Kidney tubule cell (primary cell): ENCODE measurements at regions not wholly inside any gene's neighbourhood (a gene's known extent, or its start where the extent isn't known, plus 50 kb on each side); places are given as distances from the start of the nearest gene placed in this dataset.
A peak's percentile ranks its signal among the peaks of the same experiment; 100 is the strongest.

Source experiments
- DNase-seq: peaks from one replicate; pipeline ENCODE4 v3.0.0-alpha.2; 2018; ENCODE audit warnings: low spot score

DNA sequence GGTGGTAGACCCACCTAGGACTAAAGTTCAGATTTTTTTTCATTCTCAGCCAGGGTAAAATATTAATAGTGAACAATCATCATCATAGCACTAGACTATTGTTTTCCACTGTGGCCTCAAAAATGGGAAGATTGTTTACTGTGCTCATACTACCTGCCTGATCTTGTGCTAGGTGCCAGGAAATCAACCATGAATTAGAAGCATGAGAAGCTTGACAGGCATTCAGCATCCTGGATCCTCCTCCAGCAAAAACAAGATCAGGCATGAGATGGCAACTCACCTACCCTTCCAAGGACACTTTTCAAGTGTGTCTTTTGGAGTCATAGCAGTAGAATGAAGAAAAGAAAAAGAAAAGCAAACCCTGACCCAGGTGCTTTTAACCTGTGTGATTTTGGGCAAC is 174.2 kb downstream of the CYLD start:
- DNase-seq: no peak

GRCh38 chr16:50915120-50915519 is 173.2 kb downstream of the CYLD start:
- no peak for DNase-seq

DNA sequence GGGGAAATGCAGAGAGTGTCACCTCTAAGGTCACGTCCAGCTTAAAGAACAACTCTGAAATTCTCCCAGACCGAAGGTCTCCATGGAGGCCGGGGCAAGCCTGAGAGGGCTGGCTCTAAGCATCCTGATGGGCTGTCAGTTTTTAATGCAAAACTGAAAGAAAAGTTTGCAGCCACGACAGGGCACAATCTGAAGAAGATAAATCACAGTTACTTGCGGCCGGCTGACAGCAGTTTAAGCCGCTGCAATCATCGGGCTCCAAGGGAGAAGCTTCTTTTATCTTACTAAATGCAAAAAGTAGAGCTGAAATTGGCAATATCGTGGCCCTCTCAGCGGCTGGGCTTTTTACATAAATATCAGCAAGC is 168.8 kb downstream of the CYLD start:
- no peak for DNase-seq

GRCh38 chr16:50909831-50910735 is 168.2 kb downstream of the CYLD start:
- DNase-seq: no peak

DNA sequence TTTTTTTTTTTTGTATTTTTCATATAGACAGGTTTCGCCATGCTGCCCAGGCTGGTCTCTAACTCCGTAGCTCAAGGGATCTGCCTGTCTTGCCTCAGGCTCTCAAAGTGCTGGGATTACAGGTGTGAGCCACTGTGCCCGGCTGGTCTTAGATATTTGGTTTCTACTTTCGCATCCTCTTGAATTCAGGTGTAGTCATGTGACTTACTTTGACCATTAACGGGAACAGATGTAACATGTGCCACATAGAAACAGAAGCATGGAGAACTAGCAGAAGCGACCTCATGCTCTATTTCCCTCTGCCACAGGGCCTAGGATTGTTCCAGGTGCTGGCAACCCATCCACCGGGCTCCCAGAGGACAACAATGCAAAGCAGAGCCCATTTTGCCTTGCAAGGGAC is 166.6 kb downstream of the CYLD start:
- no peak for DNase-seq

DNA sequence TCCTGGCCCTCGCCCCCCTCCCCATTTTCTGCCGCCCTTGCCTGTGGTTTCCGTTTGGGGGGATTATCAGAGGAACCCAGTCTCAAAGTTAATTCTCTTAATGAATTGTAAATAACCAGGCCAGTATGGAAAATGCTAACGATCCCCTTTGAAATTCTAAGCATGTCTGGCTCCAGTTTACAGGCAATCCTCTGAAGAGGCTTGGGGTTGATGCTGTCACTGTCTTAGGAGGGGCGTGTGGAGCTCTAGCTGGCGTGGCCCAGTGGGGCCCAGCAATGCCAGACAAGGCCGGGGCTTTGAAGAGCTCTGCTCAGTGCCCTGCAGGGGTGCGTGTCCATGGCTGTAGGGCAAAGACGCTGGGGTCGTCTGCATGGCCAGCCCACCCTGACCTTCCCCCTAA is 164.6 kb downstream of the CYLD start:
- DNase-seq: no peak

DNA sequence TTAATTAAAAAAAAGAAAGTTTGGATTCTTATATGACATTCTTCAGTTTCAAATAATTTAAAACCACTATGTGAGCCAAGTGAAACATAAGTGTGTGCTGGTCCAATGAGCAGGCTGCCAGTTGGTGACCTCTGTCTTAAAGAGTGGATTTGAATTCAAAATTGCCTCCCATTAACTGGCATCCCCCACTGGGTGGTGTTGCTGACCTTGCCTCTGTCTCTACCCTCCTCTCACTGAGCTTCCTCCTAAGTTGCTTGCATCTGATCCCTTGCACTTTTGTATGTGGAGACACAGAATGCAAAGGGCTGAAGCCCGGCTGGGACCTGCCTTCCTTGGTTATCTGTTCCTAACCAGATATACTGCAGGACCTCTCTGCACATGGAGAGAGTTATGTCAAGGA is 160.6 kb downstream of the CYLD start:
- DNase-seq: no peak

DNA sequence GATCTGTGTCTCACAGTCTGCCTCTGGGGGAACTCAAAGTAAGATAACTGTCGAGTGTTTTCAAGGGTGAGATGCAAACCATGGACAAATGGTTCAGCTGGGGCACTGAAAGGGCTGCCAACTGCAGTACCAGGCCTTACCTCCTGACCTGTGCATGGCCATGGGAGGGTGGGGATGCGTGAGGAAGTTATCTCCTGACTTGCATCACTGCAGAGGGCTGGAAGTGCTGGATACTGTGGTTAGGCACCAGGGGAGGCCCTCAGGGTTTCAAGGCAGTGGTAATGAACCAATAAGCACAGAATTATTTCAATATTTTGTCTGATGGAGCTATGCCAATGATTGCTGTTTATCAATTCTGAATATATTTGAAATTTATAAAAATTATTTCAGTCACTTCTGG is 159.2 kb downstream of the CYLD start:
- DNase-seq: no peak

DNA sequence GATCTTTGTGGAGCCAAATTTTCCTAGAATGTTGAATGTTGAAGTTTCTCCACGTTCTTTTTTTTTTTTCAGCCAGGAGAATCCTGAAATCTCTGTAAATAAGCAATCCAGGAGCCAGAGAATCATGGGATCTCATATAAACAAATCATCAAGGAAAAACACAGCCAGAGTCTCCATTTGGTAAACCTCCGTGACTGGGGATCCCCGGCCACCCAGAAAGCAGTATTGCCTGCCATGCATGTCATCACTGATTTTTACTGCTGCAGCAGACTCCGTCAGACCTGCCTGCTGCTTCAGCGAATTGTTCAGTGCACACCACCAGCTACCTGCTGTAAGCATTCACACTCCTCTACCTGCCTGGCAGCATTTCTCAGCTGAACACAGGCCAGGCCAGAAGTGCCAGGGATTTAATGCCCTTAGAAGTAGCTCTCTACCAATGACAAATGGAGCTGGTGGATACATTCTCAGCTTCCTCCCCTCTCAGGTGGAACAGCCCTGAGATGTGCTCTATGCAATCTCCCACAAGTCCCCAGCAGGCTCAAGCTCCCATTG is 158.6 kb downstream of the CYLD start:
- DNase-seq: no peak

DNA sequence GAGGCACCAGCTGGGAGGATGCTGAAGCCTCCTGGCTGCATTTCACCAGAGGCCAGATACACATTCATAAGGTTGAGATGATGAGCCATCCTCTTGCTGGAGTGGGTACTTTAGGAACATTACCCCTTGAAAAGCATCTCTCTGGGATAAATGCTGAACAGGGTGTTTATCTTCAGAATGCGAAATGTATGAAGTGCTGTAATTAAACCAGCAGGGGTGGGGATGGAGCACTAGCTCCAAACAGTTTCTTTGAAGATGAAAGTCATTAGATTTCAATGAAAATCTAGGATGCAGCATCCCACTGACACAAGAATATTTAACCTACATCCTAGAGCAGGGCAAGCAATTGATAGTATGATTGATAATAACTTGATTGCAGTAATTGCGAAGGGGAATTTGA is 158.1 kb downstream of the CYLD start:
- DNase-seq: no peak

DNA sequence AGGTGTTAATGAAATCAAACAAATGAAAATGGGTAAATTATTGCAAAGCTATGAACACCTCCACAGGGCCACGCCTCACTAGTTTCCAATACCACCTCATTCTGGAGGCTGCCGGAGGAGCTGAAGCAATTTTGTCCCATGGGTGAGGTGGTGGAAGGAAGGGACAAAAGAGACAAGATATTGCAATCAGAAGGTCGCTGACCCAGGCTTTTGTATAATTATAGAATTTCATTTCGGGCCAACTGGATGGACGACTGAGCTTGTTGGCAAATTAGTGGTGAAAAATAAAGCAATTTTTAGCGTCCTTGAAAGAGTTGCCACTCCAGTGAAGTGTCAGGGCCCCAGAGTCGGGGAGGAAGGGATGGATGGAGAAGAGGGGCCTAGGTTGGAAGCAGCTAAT is 147.9 kb downstream of the CYLD start:
- no peak for DNase-seq

GRCh38 chr16:50889276-50889675 is 147.4 kb downstream of the CYLD start:
- DNase-seq: no peak

DNA sequence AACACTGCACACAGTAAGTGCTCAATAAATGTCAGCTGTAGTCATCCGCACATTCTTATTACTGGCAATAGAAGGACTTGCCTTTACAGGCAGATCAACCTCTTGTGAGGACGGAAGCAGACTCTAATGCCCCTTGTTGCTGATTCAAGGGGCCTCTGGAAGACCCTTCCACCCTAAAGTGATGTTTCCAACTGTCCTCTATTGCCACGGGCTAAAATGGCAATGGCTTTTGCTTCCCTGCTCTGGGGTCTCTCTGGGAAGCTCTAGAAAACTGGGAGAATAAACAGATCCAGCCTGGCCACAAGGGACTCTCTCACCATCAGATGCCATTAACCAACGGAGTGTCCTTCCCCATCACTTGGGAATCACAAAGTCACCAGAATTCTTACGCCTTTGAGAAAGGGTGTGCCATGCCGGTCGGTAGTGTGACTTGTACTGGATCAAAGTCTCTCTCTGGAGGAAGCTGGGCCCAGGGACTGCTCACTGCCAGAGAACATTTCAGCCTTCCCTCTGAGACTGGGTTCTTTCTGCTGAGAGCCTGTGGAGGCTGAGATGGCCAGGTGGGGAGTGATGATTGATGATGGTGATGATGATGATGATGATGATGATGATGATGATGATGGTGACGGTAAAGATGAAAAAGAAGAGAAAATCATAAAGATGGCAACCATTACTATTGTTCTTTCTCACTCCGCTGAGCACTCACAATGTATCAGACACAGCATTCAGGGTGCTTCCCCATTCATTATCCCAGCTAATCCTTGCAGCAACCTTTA is 146.8 kb downstream of the CYLD start:
- DNase-seq: no peak

GRCh38 chr16:50887500-50888298 is 145.8 kb downstream of the CYLD start:
- no peak for DNase-seq

GRCh38 chr16:50884066-50884860 is 142.4 kb downstream of the CYLD start:
- DNase-seq: no peak

DNA sequence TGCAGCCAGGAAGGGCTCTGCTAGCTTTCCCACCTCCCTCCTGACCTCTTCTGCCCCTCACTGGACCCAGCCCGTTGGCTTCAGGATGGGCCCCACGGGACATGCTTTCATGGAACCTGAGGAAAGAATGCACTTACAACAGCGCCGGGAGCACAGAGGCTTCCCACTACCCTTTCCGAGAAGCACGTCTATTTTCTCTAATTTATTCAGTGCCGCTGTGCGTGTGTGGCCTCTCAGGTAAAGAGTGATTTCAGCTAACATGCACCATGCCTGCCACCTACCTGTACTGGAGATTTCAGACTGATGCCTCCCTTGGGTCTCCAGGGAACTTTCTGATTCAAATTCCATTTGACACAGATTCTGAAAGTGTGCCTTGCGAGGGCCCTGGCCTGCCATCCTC is 140.1 kb downstream of the CYLD start:
- no peak for DNase-seq

GRCh38 chr16:50881331-50881830 is 139.5 kb downstream of the CYLD start:
- DNase-seq: no peak

DNA sequence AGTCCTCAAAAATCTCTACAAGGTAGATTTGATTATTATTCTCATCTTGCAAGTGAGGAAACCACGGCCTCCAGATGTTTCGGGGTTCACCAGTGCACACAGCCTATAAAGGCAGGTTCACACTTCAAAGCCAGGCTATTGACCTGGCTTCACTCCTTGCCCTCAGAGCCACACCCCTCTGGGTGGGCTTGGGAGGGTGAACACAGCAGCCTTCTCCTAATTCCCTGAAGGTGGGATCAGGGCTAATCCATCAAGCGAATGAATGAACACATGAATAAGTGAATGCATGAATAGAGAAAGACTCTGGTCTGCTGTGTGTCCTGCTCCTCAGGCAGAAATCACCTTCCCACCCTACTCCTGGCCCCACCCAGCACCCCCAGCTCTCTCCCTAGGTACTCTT is 139.0 kb downstream of the CYLD start:
- no peak for DNase-seq

- peak; percentile 43 for DNase-seq
Observed at GRCh38 chr16:50879873-50880695, 138.2 kb downstream of the CYLD start.

DNA sequence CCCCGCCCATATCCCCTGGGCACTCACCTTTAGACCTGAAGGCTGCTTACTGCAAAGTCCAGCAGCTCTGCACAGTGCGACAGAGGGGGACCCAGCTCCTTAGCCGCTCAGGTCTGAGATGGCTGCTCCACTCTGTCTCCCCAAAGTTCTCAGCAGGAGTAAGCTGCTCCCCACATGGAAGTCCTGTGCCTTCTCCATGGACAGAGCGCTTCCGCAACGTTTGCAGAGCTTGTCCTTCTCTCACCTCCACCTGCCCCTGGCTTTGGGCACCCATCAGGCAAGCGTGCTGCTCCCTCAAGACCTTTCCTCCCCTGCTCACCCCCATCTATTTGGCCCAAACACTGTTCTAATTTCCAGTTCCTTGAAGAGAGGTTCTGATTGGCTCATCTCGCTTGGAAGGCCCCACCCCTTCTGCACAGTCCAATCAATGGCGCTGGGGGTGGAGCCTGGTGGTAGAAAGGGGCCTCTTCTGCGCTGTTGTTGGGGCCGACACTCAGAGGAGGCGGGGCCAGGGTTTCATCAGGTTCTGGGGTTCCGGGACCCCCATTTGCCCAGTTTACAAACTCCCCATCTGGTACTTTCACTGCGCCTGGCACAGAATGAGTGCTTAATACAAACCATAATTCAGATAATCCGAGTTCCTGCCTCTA is 137.2 kb downstream of the CYLD start:
- no peak for DNase-seq
